Caco-2 (cell line): ENCODE measurements at regions not wholly inside any gene's neighbourhood (a gene's known extent, or its start where the extent isn't known, plus 50 kb on each side); places are given as distances from the start of the nearest gene placed in this dataset.
"Not testable (repeated sequence)": the region's sequence is repeated elsewhere in the genome, so short reads cannot be mapped to it uniquely, and the experiment has no call there.

ENCODE experiments used
- BruUV-seq: library from RNA; stranded (reverse); fragments of 400-500 nt; replicated peaks from 2 replicates; lab custom pipeline; 2021; lab: Mats Ljungman, UMichigan
- CTCF ChIA-PET: fragments of 300-600 bp; sonication (Branson Sonifier 250); formaldehyde crosslinking; loops from one replicate; lab custom pipeline; 2022; ENCODE audit warnings: antibody characterized with exemption; lab: Charles Lee
- POLR2A ChIA-PET: fragments of 300-600 bp; sonication (Branson Sonifier 250); formaldehyde crosslinking; loops from one replicate; lab custom pipeline; 2022; ENCODE audit warnings: antibody characterized with exemption; lab: Charles Lee
- DNase-seq, 2 experiments: peaks; one replicate each; pipeline versions ENCODE4 v3.0.0 to v3.0.0-alpha.2; 2020 to 2022
- H3K27me3 ChIP-seq: replicated peaks from 2 replicates; pipeline ENCODE4 v1.6.0; 2011; ENCODE audit warnings: low read length; ENCODE audit not compliant: control insufficient read depth, insufficient read depth
- H3K36me3 ChIP-seq: 2 replicates; pipeline ENCODE4 v1.5.1; 2011; ENCODE audit warnings: low read length; ENCODE audit not compliant: control insufficient read depth, insufficient read depth
- H3K4me1 ChIP-seq: fragments of 250-450 bp; sonication (Bioruptor Pico); 2 replicates; pipeline ENCODE4 v1.5.1; 2020; ENCODE audit warnings: mild to moderate bottlenecking
- H3K4me3 ChIP-seq: 2 replicates; pipeline ENCODE4 v1.5.1; 2011; ENCODE audit warnings: low read depth, mild to moderate bottlenecking, control low read depth, low read length
- H3K9me3 ChIP-seq: fragments of 250-450 bp; sonication (Bioruptor Pico); 2 replicates; pipeline ENCODE4 v1.5.1; 2020; ENCODE audit warnings: mild to moderate bottlenecking, moderate library complexity
- H3K27ac Mint-ChIP-seq: one replicate; pipeline ENCODE4 v1.8.0; 2022; ENCODE audit warnings: mixed read lengths; ENCODE audit not compliant: unreplicated experiment
- H3K27me3 Mint-ChIP-seq: one replicate; pipeline ENCODE4 v1.8.0; 2022; ENCODE audit warnings: mixed read lengths; ENCODE audit not compliant: insufficient read depth, unreplicated experiment
- H3K36me3 Mint-ChIP-seq: one replicate; pipeline ENCODE4 v1.8.0; 2022; ENCODE audit warnings: mild to moderate bottlenecking, mixed read lengths; ENCODE audit not compliant: insufficient read depth, unreplicated experiment
- H3K4me1 Mint-ChIP-seq: one replicate; pipeline ENCODE4 v1.8.0; 2022; ENCODE audit warnings: low read depth, mixed read lengths; ENCODE audit not compliant: unreplicated experiment
- H3K4me3 Mint-ChIP-seq: one replicate; pipeline ENCODE4 v1.8.0; 2022; ENCODE audit warnings: mild to moderate bottlenecking, moderate library complexity, mixed read lengths; ENCODE audit not compliant: unreplicated experiment
- H3K9me3 Mint-ChIP-seq: one replicate; pipeline ENCODE4 v1.8.0; 2022; ENCODE audit warnings: mixed read lengths; ENCODE audit not compliant: unreplicated experiment
- CTCF ChIP-seq, 2 experiments: fragments of 200-600 bp in 1 of 2; IDR thresholded peaks; 1 replicate in 1 of 2; 2 replicates in 1 of 2; pipeline versions ENCODE4 v1.5.1 to v1.8.0; 2011 to 2022; ENCODE audit warnings: antibody characterized with exemption in 1 of 2, control low read depth in 1 of 2, inconsistent platforms in 1 of 2, low read depth in 1 of 2, low read length in 1 of 2, mild to moderate bottlenecking in 1 of 2, moderate library complexity in 1 of 2; ENCODE audit not compliant: insufficient read depth in 1 of 2, severe bottlenecking in 1 of 2, unreplicated experiment in 1 of 2
- intact Hi-C: fragments of 100-400 bp; cut with micrococcal nuclease; formaldehyde crosslinking; loops from one replicate; pipeline ENCODE4 v1.10.0; 2022; ENCODE audit not compliant: unreplicated experiment

- Histone ChIP-seq H3K36me3 (no peaks in the 10 kb centered on the region), H3K4me3 (no peak overlapping the region), H3K9me3 (no peaks in the 10 kb centered on the region), H3K4me1 (no peaks in the 10 kb centered on the region), H3K27me3 (no peaks in the 10 kb centered on the region)
- POLR2A ChIA-PET: no interaction called here
- Mint-ChIP-seq H3K4me3 (no peak overlapping the region), H3K36me3 (no peaks in the 10 kb centered on the region), H3K27me3 (no peaks in the 10 kb centered on the region), H3K9me3 (no peaks in the 10 kb centered on the region), H3K27ac (no peak overlapping the region), H3K4me1 (no peaks in the 10 kb centered on the region)
- no TSS peak for BruUV-seq
- CTCF ChIA-PET: no interaction called here
- DNase-seq: no peak
- intact Hi-C loops: no loop called here
- no peak for TF ChIP-seq CTCF (IDR thresholded peaks at IDR 0.05; ENCODE audit: insufficient read depth in 1 of 2, low read depth in 1 of 2, low read length in 1 of 2, severe bottlenecking in 1 of 2, unreplicated experiment in 1 of 2)
Measured at GRCh38 chr13:65330691-65331090, 1899.4 kb downstream of the PCDH9 start.

GRCh38 chr13:65330287-65330686 lies 1899.8 kb downstream of the PCDH9 start:
- no TSS peak for BruUV-seq
- H3K9me3 ChIP-seq: no peaks in the 10 kb centered on the region
- no peak for TF ChIP-seq CTCF (IDR thresholded peaks at IDR 0.05; ENCODE audit: insufficient read depth in 1 of 2, low read depth in 1 of 2, low read length in 1 of 2, severe bottlenecking in 1 of 2, unreplicated experiment in 1 of 2)
- intact Hi-C loops: no loop called here
- H3K27me3 ChIP-seq: no peaks in the 10 kb centered on the region
- DNase-seq: no peak
- H3K4me3 ChIP-seq: no peak overlapping the region
- ChIA-PET CTCF (no interaction called here), POLR2A (no interaction called here)
- no peaks in the 10 kb centered on the region for H3K36me3 ChIP-seq
- Mint-ChIP-seq H3K9me3 (no peaks in the 10 kb centered on the region), H3K4me1 (no peaks in the 10 kb centered on the region), H3K36me3 (no peaks in the 10 kb centered on the region), H3K27me3 (no peaks in the 10 kb centered on the region), H3K27ac (no peak overlapping the region), H3K4me3 (no peak overlapping the region)
- no peaks in the 10 kb centered on the region for H3K4me1 ChIP-seq

- BruUV-seq, H3K36me3 Mint-ChIP-seq, H3K27me3 Mint-ChIP-seq, H3K4me3 Mint-ChIP-seq, H3K27ac Mint-ChIP-seq, H3K4me1 Mint-ChIP-seq, CTCF ChIA-PET, POLR2A ChIA-PET, DNase-seq, H3K4me3 ChIP-seq, intact Hi-C loops, H3K4me1 ChIP-seq, H3K9me3 Mint-ChIP-seq, H3K27me3 ChIP-seq, H3K36me3 ChIP-seq, H3K9me3 ChIP-seq: not testable (repeated sequence)
Measured at GRCh38 chr13:65323192-65323591, 1906.9 kb downstream of the PCDH9 start.

- H3K27ac Mint-ChIP-seq, H3K36me3 ChIP-seq, H3K9me3 ChIP-seq, H3K4me1 ChIP-seq, H3K27me3 Mint-ChIP-seq, H3K36me3 Mint-ChIP-seq, H3K4me3 Mint-ChIP-seq, POLR2A ChIA-PET, H3K27me3 ChIP-seq, H3K4me3 ChIP-seq, H3K4me1 Mint-ChIP-seq, intact Hi-C loops, CTCF ChIA-PET, H3K9me3 Mint-ChIP-seq, DNase-seq, BruUV-seq: not testable (repeated sequence)
Measured at GRCh38 chr13:65321423-65321822, 1908.7 kb downstream of the PCDH9 start.
